SK-N-SH (cell line): ENCODE measurements at regions not wholly inside any gene's neighbourhood (a gene's known extent, or its start where the extent isn't known, plus 50 kb on each side); places are given as distances from the start of the nearest gene placed in this dataset.

Experiments
- CTCF ChIA-PET: fragments of 300-600, 350-600 bp; formaldehyde crosslinking; extraction: SDS; loops from one replicate; lab custom pipeline; 2021; lab: Yijun Ruan, JAX
- POLR2A ChIA-PET: fragments of 350-600 bp; sonication (Branson Sonifier 250); formaldehyde crosslinking; extraction: SDS; loops from one replicate; lab custom pipeline; 2020; ENCODE audit warnings: antibody characterized with exemption, inconsistent platforms; lab: Yijun Ruan, JAX
- DNase-seq: peaks from one replicate; pipeline ENCODE4 v3.0.0; 2012
- H2AFZ ChIP-seq: fragments of 200-600 bp; sonication (generic); 2 replicates; pipeline ENCODE4 v1.8.1; 2016; ENCODE audit warnings: antibody characterized with exemption, mild to moderate bottlenecking, low read depth
- H3F3A ChIP-seq: fragments of 200-600 bp; sonication (generic); replicated peaks from 2 replicates; pipeline ENCODE3; 2016; ENCODE audit warnings: antibody characterized with exemption, mild to moderate bottlenecking; ENCODE audit not compliant: insufficient read depth
- H3K27ac ChIP-seq, 2 experiments: fragments of 200-500 bp in 1 of 2; fragments of 200-600 bp in 1 of 2; sonication (Bioruptor generic) in 1 of 2; sonication (generic), shearing (Covaris generic) in 1 of 2; 2 replicates each; pipeline versions ENCODE4 v1.5.1 to v1.6.1; 2014 to 2016; ENCODE audit warnings: low read depth in 2 of 2, inconsistent platforms in 1 of 2, low read length in 1 of 2, mild to moderate bottlenecking in 1 of 2, mixed read lengths in 1 of 2
- H3K27me3 ChIP-seq: fragments of 200-600 bp; sonication (generic), shearing (Covaris generic); 2 replicates; pipeline ENCODE4 v1.6.1; 2016; ENCODE audit warnings: mixed run types; ENCODE audit not compliant: insufficient read depth
- H3K36me3 ChIP-seq, 2 experiments: fragments of 200-500 bp in 1 of 2; fragments of 200-600 bp in 1 of 2; sonication (Bioruptor generic) in 1 of 2; sonication (generic) in 1 of 2; replicated peaks in 1 of 2; 2 replicates each; pipeline versions ENCODE3 to v1.5.1; 2014 to 2016; ENCODE audit warnings: low read length in 1 of 2, mild to moderate bottlenecking in 1 of 2; ENCODE audit not compliant: insufficient read depth in 2 of 2, control insufficient read depth in 1 of 2
- H3K4me1 ChIP-seq, 2 experiments: fragments of 200-500 bp in 1 of 2; fragments of 200-600 bp in 1 of 2; sonication (Bioruptor generic) in 1 of 2; sonication (generic), shearing (Covaris generic) in 1 of 2; 2 replicates each; pipeline versions ENCODE4 v1.5.1 to v1.6.1; 2014 to 2016; ENCODE audit warnings: low read depth in 1 of 2, low read length in 1 of 2, mixed run types in 1 of 2; ENCODE audit not compliant: insufficient read depth in 2 of 2, control insufficient read depth in 1 of 2
- H3K4me2 ChIP-seq: fragments of 200-600 bp; sonication (generic), shearing (Covaris generic); 2 replicates; pipeline ENCODE4 v1.6.1; 2017; ENCODE audit warnings: mixed run types
- H3K4me3 ChIP-seq, 2 experiments: fragments of 200-500 bp in 1 of 2; fragments of 200-600 bp in 1 of 2; sonication (Bioruptor generic) in 1 of 2; sonication (generic), shearing (Covaris generic) in 1 of 2; 2 replicates each; pipeline versions ENCODE4 v1.5.1 to v1.8.1; 2014 to 2016; ENCODE audit warnings: low read depth in 2 of 2, inconsistent platforms in 1 of 2, low read length in 1 of 2, mild to moderate bottlenecking in 1 of 2, mixed read lengths in 1 of 2, moderate library complexity in 1 of 2
- H3K79me2 ChIP-seq: fragments of 200-600 bp; sonication (generic); 2 replicates; pipeline ENCODE4 v1.8.1; 2017; ENCODE audit warnings: mild to moderate bottlenecking; ENCODE audit not compliant: insufficient read depth
- H3K9ac ChIP-seq: fragments of 200-600 bp; sonication (generic); 2 replicates; pipeline ENCODE4 v1.6.1; 2017; ENCODE audit warnings: mixed run types
- H3K9me2 ChIP-seq: fragments of 200-600 bp; sonication (generic); 2 replicates; pipeline ENCODE4 v1.6.1; 2017; ENCODE audit warnings: mixed run types
- H3K9me3 ChIP-seq: fragments of 200-600 bp; sonication (generic); 2 replicates; pipeline ENCODE4 v1.6.1; 2017; ENCODE audit warnings: mixed run types, mild to moderate bottlenecking, moderate library complexity
- H4K20me1 ChIP-seq: fragments of 200-600 bp; sonication (generic); 2 replicates; pipeline ENCODE4 v1.6.1; 2017; ENCODE audit warnings: mild to moderate bottlenecking, mixed run types; ENCODE audit not compliant: insufficient read depth
- CHD2 ChIP-seq: fragments of 150-350 bp; IDR thresholded peaks from 2 replicates; pipeline ENCODE4 v1.6.1; 2018; ENCODE audit warnings: low read length; ENCODE audit not compliant: partially characterized antibody
- CTCF ChIP-seq: fragments of 200-600 bp; sonication (generic); IDR thresholded peaks from 2 replicates; pipeline ENCODE4 v1.6.1; 2017; ENCODE audit warnings: antibody characterized with exemption, mild to moderate bottlenecking, moderate library complexity
- ELF1 ChIP-seq: IDR thresholded peaks from 2 replicates; pipeline ENCODE4 v1.4.0; 2012
- EP300 ChIP-seq, 2 experiments: IDR thresholded peaks; 2 replicates each; pipeline versions ENCODE4 v1.4.0 to v1.6.1; 2012; ENCODE audit warnings: borderline replicate concordance in 1 of 2, low read depth in 1 of 2, low read length in 1 of 2
- FOXJ3 ChIP-seq: sonication (generic); formaldehyde crosslinking; IDR thresholded peaks from 2 replicates; pipeline ENCODE4 v1.5.1; 2020; ENCODE audit warnings: mild to moderate bottlenecking, missing genetic modification reagents
- GATA2 ChIP-seq: sonication (generic); formaldehyde crosslinking; IDR thresholded peaks from 2 replicates; pipeline ENCODE4 v1.5.0; 2020; ENCODE audit warnings: mild to moderate bottlenecking, missing genetic modification reagents
- IRF3 ChIP-seq: fragments of 150-350 bp; IDR thresholded peaks from 2 replicates; pipeline ENCODE4 v1.6.1; 2016; ENCODE audit warnings: mild to moderate bottlenecking, low read depth, low read length
- MEF2A ChIP-seq: IDR thresholded peaks from 2 replicates; pipeline ENCODE4 v1.4.0; 2012; ENCODE audit warnings: low read depth, borderline replicate concordance
- NFIC ChIP-seq: IDR thresholded peaks from 2 replicates; pipeline ENCODE4 v1.4.0; 2012; ENCODE audit warnings: borderline replicate concordance
- POLR2AphosphoS5 ChIP-seq: IDR thresholded peaks from 2 replicates; pipeline ENCODE4 v1.6.1; 2012; ENCODE audit warnings: low read depth, low read length
- RAD21 ChIP-seq: IDR thresholded peaks from 2 replicates; pipeline ENCODE4 v1.6.1; 2012; ENCODE audit warnings: mild to moderate bottlenecking, low read length
- RCOR1 ChIP-seq: fragments of 150-350 bp; IDR thresholded peaks from 2 replicates; pipeline ENCODE4 v1.6.1; 2017; ENCODE audit warnings: antibody characterized with exemption, low read length
- RFX5 ChIP-seq: IDR thresholded peaks from 2 replicates; pipeline ENCODE4 v1.6.1; 2012; ENCODE audit warnings: mild to moderate bottlenecking, improper control_type of control experiment, low read length
- RXRA ChIP-seq: IDR thresholded peaks from 2 replicates; pipeline ENCODE4 v1.4.0; 2012; ENCODE audit warnings: low read depth, mild to moderate bottlenecking, borderline replicate concordance
- SIN3A ChIP-seq: IDR thresholded peaks from 2 replicates; pipeline ENCODE4 v1.6.1; 2012; ENCODE audit warnings: low read depth, mild to moderate bottlenecking, low read length, moderate library complexity, borderline replicate concordance
- TCF12 ChIP-seq: IDR thresholded peaks from 2 replicates; pipeline ENCODE4 v1.4.0; 2012
- TEAD4 ChIP-seq: IDR thresholded peaks from 2 replicates; pipeline ENCODE4 v1.4.0; 2012; ENCODE audit warnings: mild to moderate bottlenecking, borderline replicate concordance; ENCODE audit not compliant: insufficient read depth
- YY1 ChIP-seq: IDR thresholded peaks from 2 replicates; pipeline ENCODE4 v1.4.0; 2012; ENCODE audit warnings: low read depth, mild to moderate bottlenecking
- ZBTB33 ChIP-seq: IDR thresholded peaks from 2 replicates; pipeline ENCODE4 v1.4.0; 2012; ENCODE audit warnings: low read depth, borderline replicate concordance
- WGBS: methylation state at CpG from one replicate; pipeline ENCODE4 v1.1.6; 2017; ENCODE audit warnings: low lambda C conversion rate; 5-methylcytosine and 5-hydroxymethylcytosine counted together
- TF ChIP-seq, protein P1 (sequence below): IDR thresholded peaks from 2 replicates; pipeline ENCODE4 v1.4.0; 2012; ENCODE audit warnings: low read depth, borderline replicate concordance
- TF ChIP-seq, protein P2 (sequence below): IDR thresholded peaks from 2 replicates; pipeline ENCODE4; 2012

GRCh38 chr5:6311568-6312501 lies 66.5 kb downstream of the MED10 start:
- POLR2A ChIA-PET: interaction anchor here (1.5 kb wide), 1 partner anchor 67 kb away, joined by 3 read pairs; the partner anchor contains the start of gene MED10
- 23% methylated on average over 11 of the region's 11 CpGs for WGBS

More at GRCh38 chr5:6311568-6312501, 66.5 kb downstream of the MED10 start:
- H3F3A ChIP-seq: no peaks in the 10 kb centered on the region
- H4K20me1 ChIP-seq: no peaks in the 10 kb centered on the region
- CTCF ChIA-PET: interaction anchor here (0.7 to 2.6 kb wide), 2 partner anchors 110 to 815 kb away, joined by 3 to 6 read pairs; no protein-coding TSS in a partner anchor
- no peaks in the 10 kb centered on the region for H3K36me3 ChIP-seq
- H3K79me2 ChIP-seq: no peaks in the 10 kb centered on the region
- H3K27me3 ChIP-seq: no peaks in the 10 kb centered on the region
- H3K4me2 ChIP-seq: no peak overlapping the region
- H3K4me3 ChIP-seq: no peak overlapping the region
- TF ChIP-seq RCOR1: peak; percentile 94
- TF ChIP-seq RXRA: no peak
- TF ChIP-seq, protein P1, sequence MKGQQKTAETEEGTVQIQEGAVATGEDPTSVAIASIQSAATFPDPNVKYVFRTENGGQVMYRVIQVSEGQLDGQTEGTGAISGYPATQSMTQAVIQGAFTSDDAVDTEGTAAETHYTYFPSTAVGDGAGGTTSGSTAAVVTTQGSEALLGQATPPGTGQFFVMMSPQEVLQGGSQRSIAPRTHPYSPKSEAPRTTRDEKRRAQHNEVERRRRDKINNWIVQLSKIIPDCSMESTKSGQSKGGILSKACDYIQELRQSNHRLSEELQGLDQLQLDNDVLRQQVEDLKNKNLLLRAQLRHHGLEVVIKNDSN: no peak
- TF ChIP-seq ELF1: no peak
- peak; percentile 22; the same call in 1 of the 2 replicates for TF ChIP-seq TEAD4
- TF ChIP-seq RFX5: no peak
- no peak for TF ChIP-seq ZBTB33
- TF ChIP-seq SIN3A: no peak
- TF ChIP-seq IRF3: no peak
- no peak for TF ChIP-seq CTCF
- no peak for TF ChIP-seq NFIC
- peak; percentile 97 for TF ChIP-seq FOXJ3
- peak; percentile 97 for TF ChIP-seq GATA2 (CRISPR knock-in tag)
- peak; percentile 81 for TF ChIP-seq CHD2
- no peak for TF ChIP-seq MEF2A
- no peak for TF ChIP-seq YY1
- TF ChIP-seq, protein P2, sequence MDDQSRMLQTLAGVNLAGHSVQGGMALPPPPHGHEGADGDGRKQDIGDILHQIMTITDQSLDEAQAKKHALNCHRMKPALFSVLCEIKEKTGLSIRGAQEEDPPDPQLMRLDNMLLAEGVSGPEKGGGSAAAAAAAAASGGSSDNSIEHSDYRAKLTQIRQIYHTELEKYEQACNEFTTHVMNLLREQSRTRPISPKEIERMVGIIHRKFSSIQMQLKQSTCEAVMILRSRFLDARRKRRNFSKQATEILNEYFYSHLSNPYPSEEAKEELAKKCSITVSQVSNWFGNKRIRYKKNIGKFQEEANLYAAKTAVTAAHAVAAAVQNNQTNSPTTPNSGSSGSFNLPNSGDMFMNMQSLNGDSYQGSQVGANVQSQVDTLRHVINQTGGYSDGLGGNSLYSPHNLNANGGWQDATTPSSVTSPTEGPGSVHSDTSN: no peak
- TF ChIP-seq POLR2AphosphoS5: 0 out of 2 replicates have a peak, but pooled peaks have one; percentile 26
- TF ChIP-seq TCF12: peak; percentile 45
- peak in 1 of 2 experiments; percentile 97; a peak in 2 of 4 replicates for TF ChIP-seq EP300 (IDR thresholded peaks at IDR 0.05; ENCODE audit: borderline replicate concordance in 1 of 2, low read depth in 1 of 2, low read length in 1 of 2)
- peak; percentile 38; the same call in 1 of the 2 replicates for TF ChIP-seq RAD21
- no peaks in the 10 kb centered on the region for H3K9me2 ChIP-seq
- H3K9me3 ChIP-seq: no peaks in the 10 kb centered on the region
- no peak overlapping the region for H2AFZ ChIP-seq
- no peak overlapping the region for H3K9ac ChIP-seq
- H3K4me1 ChIP-seq: peaks cover 0 to 37% of the 10 kb centered on the region in 2 experiments; a peak in 2 of 4 replicates
- H3K27ac ChIP-seq: peak overlapping the region in 1 of 2 experiments; percentile 95; a peak in 2 of 4 replicates
- peak; percentile 71 for DNase-seq
